CD4-positive, alpha-beta T cell (primary cell): ENCODE measurements at regions not wholly inside any gene's neighbourhood (a gene's known extent, or its start where the extent isn't known, plus 50 kb on each side); places are given as distances from the start of the nearest gene placed in this dataset.

Experiments used
- ATAC-seq: fragments of 200-7000 bp; cut with Tn5 transposase; one replicate; pipeline ENCODE4 v1.10.0; 2022; ENCODE audit warnings: mild to moderate bottlenecking; ENCODE audit not compliant: poor library complexity
- CTCF ChIA-PET: fragments of 350-600 bp; sonication (Branson Sonifier 250); formaldehyde crosslinking; loops from one replicate; lab custom pipeline; 2021; ENCODE audit warnings: antibody characterized with exemption, inconsistent platforms; lab: Charles Lee
- POLR2A ChIA-PET: fragments of 350-600 bp; sonication (Branson Sonifier 250); formaldehyde crosslinking; loops from one replicate; lab custom pipeline; 2021; ENCODE audit warnings: antibody characterized with exemption, inconsistent platforms; lab: Charles Lee
- DNase-seq, 14 experiments: peaks; one replicate each; pipeline ENCODE4 v3.0.0-alpha.2; 2013 to 2020; ENCODE audit warnings: mixed read lengths in 2 of 14
- H3K27ac ChIP-seq, 2 donors: one replicate each; pipeline versions ENCODE4 v1.5.1 to v1.7.0; 2013; ENCODE audit warnings: low read length in 2 of 2, low read depth in 1 of 2, mild to moderate bottlenecking in 1 of 2
- H3K27me3 ChIP-seq, 2 experiments: 1 replicate in 1 of 2; 2 replicates in 1 of 2; pipeline versions ENCODE4 v1.6.1 to v1.7.0; 2013; ENCODE audit warnings: low read length in 2 of 2, control low read depth in 1 of 2, mild to moderate bottlenecking in 1 of 2, moderate library complexity in 1 of 2; ENCODE audit not compliant: insufficient read depth in 2 of 2, control insufficient read depth in 1 of 2
- H3K36me3 ChIP-seq: one replicate; pipeline ENCODE4 v1.6.1; 2013; ENCODE audit warnings: low read length, control low read depth; ENCODE audit not compliant: insufficient read depth
- H3K4me1 ChIP-seq: one replicate; pipeline ENCODE4 v1.6.1; 2013; ENCODE audit warnings: low read length, control low read depth; ENCODE audit not compliant: insufficient read depth
- H3K4me3 ChIP-seq: one replicate; pipeline ENCODE4 v1.5.1; 2013; ENCODE audit warnings: mild to moderate bottlenecking, low read length, moderate library complexity
- H3K9me3 ChIP-seq, 2 experiments: 1 replicate in 1 of 2; 2 replicates in 1 of 2; pipeline versions ENCODE4 v1.6.1 to v1.7.0; 2013; ENCODE audit warnings: low read length in 2 of 2, mild to moderate bottlenecking in 2 of 2, control low read depth in 1 of 2, moderate library complexity in 1 of 2; ENCODE audit not compliant: control insufficient read depth in 1 of 2, insufficient read depth in 1 of 2
- H3K27ac Mint-ChIP-seq: one replicate; pipeline ENCODE4 v1.8.0; 2020; ENCODE audit warnings: mixed read lengths
- H3K27me3 Mint-ChIP-seq: one replicate; pipeline ENCODE4 v1.8.0; 2021; ENCODE audit warnings: mixed read lengths
- H3K36me3 Mint-ChIP-seq: one replicate; pipeline ENCODE4 v1.8.0; 2021; ENCODE audit warnings: low read depth, mixed read lengths
- H3K4me1 Mint-ChIP-seq: one replicate; pipeline ENCODE4 v1.8.0; 2021; ENCODE audit warnings: low read depth, mixed read lengths
- H3K4me3 Mint-ChIP-seq: one replicate; pipeline ENCODE4 v1.8.0; 2020; ENCODE audit warnings: mild to moderate bottlenecking, mixed read lengths
- H3K9me3 Mint-ChIP-seq: one replicate; pipeline ENCODE4 v1.8.0; 2020; ENCODE audit warnings: mixed read lengths
- intact Hi-C, 2 experiments: fragments of 100-400 bp; cut with DNase I in 1 of 2; cut with micrococcal nuclease in 1 of 2; formaldehyde crosslinking; loops; one replicate each; pipeline versions ENCODE4 v1.15.1 to v1.9.0; 2023 to 2025; cut with DNase I, micrococcal nuclease
- TF ChIP-seq, protein P1 (sequence below): fragments of 200-600 bp; IDR thresholded peaks from one replicate; pipeline ENCODE4 v1.8.0; 2022; ENCODE audit warnings: antibody characterized with exemption, mild to moderate bottlenecking

DNA sequence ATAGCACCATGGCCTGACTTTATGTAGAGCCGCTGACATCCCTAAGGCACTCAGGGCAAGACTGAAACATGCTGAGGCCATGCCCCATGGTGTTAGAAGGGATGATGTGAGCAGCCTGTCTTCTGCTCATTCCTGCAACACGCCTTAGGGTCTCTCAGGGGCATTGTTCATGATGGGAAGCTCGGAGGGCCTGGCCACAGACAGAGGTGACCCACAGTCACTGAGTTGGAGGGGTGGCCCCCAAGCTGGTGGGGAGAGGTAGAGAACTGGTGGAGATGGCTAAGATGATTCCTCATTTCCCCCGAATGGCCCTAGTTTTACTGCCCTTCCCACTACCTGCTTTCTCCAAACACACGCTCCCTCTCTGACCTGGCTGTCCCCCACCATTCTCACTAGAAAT is 135.2 kb downstream of the BARX1 start:
- no peak overlapping the region for H3K4me3 ChIP-seq
- no peak for ATAC-seq
- H3K4me3 Mint-ChIP-seq, result no peak overlapping the region
- no peak for DNase-seq
- CTCF ChIA-PET, result no interaction called here
- H3K9me3 Mint-ChIP-seq, result no peaks in the 10 kb centered on the region
- H3K4me1 ChIP-seq, result no peaks in the 10 kb centered on the region
- H3K4me1 Mint-ChIP-seq, result no peaks in the 10 kb centered on the region
- peaks cover 6 to 33% of the 10 kb centered on the region in 2 experiments for H3K27me3 ChIP-seq
- H3K36me3 ChIP-seq, result no peaks in the 10 kb centered on the region
- H3K36me3 Mint-ChIP-seq, result no peaks in the 10 kb centered on the region
- H3K27ac ChIP-seq, result no peak overlapping the region
- H3K27ac Mint-ChIP-seq, result no peak overlapping the region
- intact Hi-C loops, result no loop called here
- POLR2A ChIA-PET, result no interaction called here
- TF ChIP-seq, protein P1, sequence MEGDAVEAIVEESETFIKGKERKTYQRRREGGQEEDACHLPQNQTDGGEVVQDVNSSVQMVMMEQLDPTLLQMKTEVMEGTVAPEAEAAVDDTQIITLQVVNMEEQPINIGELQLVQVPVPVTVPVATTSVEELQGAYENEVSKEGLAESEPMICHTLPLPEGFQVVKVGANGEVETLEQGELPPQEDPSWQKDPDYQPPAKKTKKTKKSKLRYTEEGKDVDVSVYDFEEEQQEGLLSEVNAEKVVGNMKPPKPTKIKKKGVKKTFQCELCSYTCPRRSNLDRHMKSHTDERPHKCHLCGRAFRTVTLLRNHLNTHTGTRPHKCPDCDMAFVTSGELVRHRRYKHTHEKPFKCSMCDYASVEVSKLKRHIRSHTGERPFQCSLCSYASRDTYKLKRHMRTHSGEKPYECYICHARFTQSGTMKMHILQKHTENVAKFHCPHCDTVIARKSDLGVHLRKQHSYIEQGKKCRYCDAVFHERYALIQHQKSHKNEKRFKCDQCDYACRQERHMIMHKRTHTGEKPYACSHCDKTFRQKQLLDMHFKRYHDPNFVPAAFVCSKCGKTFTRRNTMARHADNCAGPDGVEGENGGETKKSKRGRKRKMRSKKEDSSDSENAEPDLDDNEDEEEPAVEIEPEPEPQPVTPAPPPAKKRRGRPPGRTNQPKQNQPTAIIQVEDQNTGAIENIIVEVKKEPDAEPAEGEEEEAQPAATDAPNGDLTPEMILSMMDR, result no peak
- no peaks in the 10 kb centered on the region for H3K9me3 ChIP-seq
- H3K27me3 Mint-ChIP-seq, result peaks cover 85% of the 10 kb centered on the region

DNA sequence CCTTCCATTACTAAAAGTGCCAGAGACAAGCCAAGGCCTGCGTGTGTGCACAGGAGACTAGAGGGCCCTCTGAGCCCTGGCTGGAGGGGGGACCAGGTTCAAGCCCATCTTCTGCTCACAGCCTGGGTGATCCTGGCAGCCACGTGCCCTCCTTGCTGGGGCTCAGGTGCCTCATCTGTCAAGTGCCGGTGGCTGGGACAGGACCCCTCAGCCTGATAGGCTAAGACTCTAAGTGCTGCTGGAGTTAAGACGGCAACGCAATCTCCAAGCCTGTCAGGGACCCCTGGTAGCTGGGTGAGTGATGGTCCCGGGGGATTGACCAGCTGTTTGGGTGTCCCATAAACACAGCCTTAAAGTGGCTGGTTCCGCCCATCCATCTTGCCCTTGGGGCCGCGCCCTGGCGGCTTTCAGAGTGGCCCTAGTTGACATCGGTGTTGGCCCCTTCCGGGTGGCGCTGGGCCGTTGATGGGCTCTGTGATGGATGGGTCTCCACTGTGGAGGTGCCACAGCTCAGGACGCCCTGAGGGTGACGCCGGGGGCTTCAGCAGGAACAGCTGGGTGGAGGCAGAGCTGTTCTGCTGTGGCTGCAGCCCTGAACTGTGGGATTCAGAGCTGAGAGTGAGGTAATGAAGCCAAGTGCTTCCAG is 136.2 kb downstream of the BARX1 start:
- H3K4me1 ChIP-seq, result no peaks in the 10 kb centered on the region
- DNase-seq (peak in 1 of 14 experiments; percentile 22), ATAC-seq (no peak)
- intact Hi-C loops, result no loop called here
- peaks cover 6 to 27% of the 10 kb centered on the region in 2 experiments for H3K27me3 ChIP-seq
- POLR2A ChIA-PET, result no interaction called here
- H3K4me3 ChIP-seq, result no peak overlapping the region
- Mint-ChIP-seq H3K27me3 (peaks cover 85% of the 10 kb centered on the region), H3K4me3 (no peak overlapping the region), H3K27ac (no peak overlapping the region), H3K4me1 (no peaks in the 10 kb centered on the region), H3K9me3 (no peaks in the 10 kb centered on the region), H3K36me3 (no peaks in the 10 kb centered on the region)
- no peaks in the 10 kb centered on the region for H3K36me3 ChIP-seq
- no peaks in the 10 kb centered on the region for H3K9me3 ChIP-seq
- H3K27ac ChIP-seq, result no peak overlapping the region
- TF ChIP-seq, protein P1, result no peak
- CTCF ChIA-PET, result no interaction called here

DNA sequence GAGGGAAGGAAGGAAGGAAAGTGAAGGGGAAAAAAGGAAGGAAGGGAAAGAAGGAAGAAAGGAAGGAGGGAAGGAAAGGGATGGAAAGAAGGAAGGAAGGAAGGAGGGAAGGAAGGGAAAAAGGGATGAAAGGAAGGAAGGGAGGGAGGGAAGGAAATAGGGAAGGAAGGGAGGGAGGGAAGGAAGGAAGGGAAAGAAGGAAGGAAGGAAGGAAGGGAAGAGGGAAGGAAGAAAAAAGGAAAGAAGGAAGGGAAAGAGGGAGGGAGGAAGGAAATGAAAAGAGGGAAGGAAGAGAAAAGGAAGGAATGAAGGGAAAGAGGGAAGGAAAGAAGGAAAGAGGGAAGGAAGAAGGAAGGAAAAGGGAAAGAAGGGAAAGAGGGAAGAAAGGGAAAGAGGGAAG is 136.9 kb downstream of the BARX1 start:
- no peak overlapping the region for H3K4me3 Mint-ChIP-seq
- no peak for ATAC-seq
- POLR2A ChIA-PET, result no interaction called here
- H3K36me3 ChIP-seq, result no peaks in the 10 kb centered on the region
- no peak overlapping the region for H3K27ac ChIP-seq
- H3K4me3 ChIP-seq, result no peak overlapping the region
- H3K4me1 ChIP-seq, result no peaks in the 10 kb centered on the region
- H3K9me3 ChIP-seq, result no peaks in the 10 kb centered on the region
- CTCF ChIA-PET, result no interaction called here
- TF ChIP-seq, protein P1, result no peak
- H3K9me3 Mint-ChIP-seq, result no peaks in the 10 kb centered on the region
- H3K4me1 Mint-ChIP-seq, result no peaks in the 10 kb centered on the region
- no peak for DNase-seq
- peaks cover 6 to 20% of the 10 kb centered on the region in 2 experiments for H3K27me3 ChIP-seq
- peaks cover 88% of the 10 kb centered on the region for H3K27me3 Mint-ChIP-seq
- intact Hi-C loops, result no loop called here
- no peak overlapping the region for H3K27ac Mint-ChIP-seq
- H3K36me3 Mint-ChIP-seq, result no peaks in the 10 kb centered on the region
